Heart left ventricle (tissue), 16 donors: ENCODE measurements at regions not wholly inside any gene's neighbourhood (a gene's known extent, or its start where the extent isn't known, plus 50 kb on each side); places are given as distances from the start of the nearest gene placed in this dataset.

Source experiments
- ATAC-seq, 4 donors: fragments of 200-7000 bp; cut with Tn5 transposase; one replicate each; pipeline ENCODE4 v1.9.1; 2020 to 2022; ENCODE audit warnings: moderate library complexity in 4 of 4, mild to moderate bottlenecking in 3 of 4, moderate number of reproducible peaks in 1 of 4
- DNase-seq, 5 donors: peaks; one replicate each; pipeline ENCODE4 v3.0.0-alpha.2; 2020
- H3K27ac ChIP-seq, 12 donors: fragments of 200-600 bp; sonication (generic) in 4 of 12; one replicate each; pipeline versions ENCODE4 v1.5.0 to v1.8.0; 2016 to 2022; ENCODE audit warnings: mild to moderate bottlenecking in 2 of 12
- H3K27me3 ChIP-seq, 9 donors: fragments of 200-600 bp; sonication (generic) in 2 of 9; one replicate each; pipeline versions ENCODE4 v1.5.1 to v1.8.0; 2016 to 2022; ENCODE audit warnings: mild to moderate bottlenecking in 3 of 9
- H3K36me3 ChIP-seq, 9 donors: fragments of 200-600 bp; sonication (generic) in 2 of 9; one replicate each; pipeline versions ENCODE4 v1.5.0 to v1.8.0; 2018 to 2022; ENCODE audit warnings: mild to moderate bottlenecking in 2 of 9
- H3K4me1 ChIP-seq, 12 donors: fragments of 200-600 bp; sonication (generic) in 4 of 12; one replicate each; pipeline versions ENCODE4 v1.5.0 to v1.8.0; 2016 to 2022; ENCODE audit warnings: mild to moderate bottlenecking in 3 of 12
- H3K4me3 ChIP-seq, 12 donors: fragments of 200-600 bp; sonication (generic) in 4 of 12; one replicate each; pipeline versions ENCODE4 v1.5.0 to v1.8.0; 2017 to 2022; ENCODE audit warnings: mild to moderate bottlenecking in 9 of 12, moderate library complexity in 4 of 12
- H3K9me3 ChIP-seq, 12 donors: fragments of 200-600 bp; sonication (generic) in 4 of 12; one replicate each; pipeline versions ENCODE4 v1.5.0 to v1.8.0; 2016 to 2022; ENCODE audit warnings: mild to moderate bottlenecking in 1 of 12
- CTCF ChIP-seq, 12 donors: fragments of 200-600 bp; sonication (generic) in 4 of 12; IDR thresholded peaks; one replicate each; pipeline versions ENCODE4 v1.5.0 to v1.8.0; 2018 to 2022; ENCODE audit warnings: antibody characterized with exemption in 12 of 12, mild to moderate bottlenecking in 5 of 12
- POLR2A ChIP-seq, 2 donors: fragments of 450-650 bp; IDR thresholded peaks; one replicate each; pipeline ENCODE4 v1.6.1; 2017; ENCODE audit warnings: antibody characterized with exemption in 2 of 2, mild to moderate bottlenecking in 2 of 2, moderate library complexity in 2 of 2
- WGBS, 4 donors: extraction: QIAGEN DNeasy Blood & Tissue Kit in 2 of 4; methylation state at CpG; one replicate each; pipeline versions ENCODE4 v1.1.5 to v1.1.7; 2013 to 2018; 5-methylcytosine and 5-hydroxymethylcytosine counted together
- intact Hi-C, 10 donors: fragments of 100-400 bp; cut with DNase I; formaldehyde crosslinking; loops; one replicate each; pipeline versions ENCODE4 v1.11.1 to v1.14.2; 2022
- donor health status: ischemic (EF 13 %, LVEDD 7.1; RV severe dilation, severe dysfunction).
- donor health status: healthy with polysubstance abuse.
- donor health status: DM: no; HTN: yes; CAD: no.
- donor health status: DM: no; HTN: no; CAD: no.
- donor health status: ischemic (EF 25% LVEDD 6.9; RV normal size, moderate dysfunction).
- donor health status: ischemic (EF 25% LVEDD 5.7; RV mildly dilated, moderate dysfunction).
- donor health status: healthy.
- donor health status: DM: yes; HTN: yes; CAD: no.
- donor health status: ischemic (EF 35%, LVEDD 5.7; RV mildly dilated, moderate dysfunction).
- donor health status: nonischemic (EF 11% LVEDD 7.7; RV severe dilation, severe dysfunction).
- donor health status: DM: yes; HTN: yes; CAD: no.
- donor health status: PGD.
- donor health status: ischemic (EF 29% LVEDD 5.4; RV normal size, mild dysfunction).
- donor health status: nonischemic (EF 23%, LVEDD 6.1; RV moderate dilation, normal function).

DNA sequence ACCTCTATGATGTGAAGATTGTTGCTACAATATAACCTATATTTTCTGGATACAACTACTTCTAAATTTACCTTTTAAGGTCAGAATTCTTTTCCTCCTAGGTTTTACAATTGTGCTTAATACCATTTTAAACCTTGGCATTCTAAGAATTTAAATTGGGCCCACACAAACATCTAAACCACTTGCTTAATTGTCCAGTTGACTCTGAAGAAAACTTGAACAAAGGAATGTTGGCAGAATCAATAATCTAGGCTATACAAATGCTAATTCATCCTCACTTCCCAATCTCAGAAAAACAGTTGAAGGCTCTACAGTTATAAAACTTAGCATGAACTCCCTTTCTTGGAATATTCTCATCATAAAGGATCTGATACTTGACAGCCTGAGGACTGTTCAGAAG lies 84.3 kb downstream of the RPRM start:
- Histone ChIP-seq H3K4me1 (no peaks in the 10 kb centered on the region), H3K4me3 (no peak overlapping the region), H3K9me3 (peaks cover 0 to 7% (median 0%) of the 10 kb centered on the region in 12 donors), H3K27ac (no peak overlapping the region), H3K36me3 (no peaks in the 10 kb centered on the region), H3K27me3 (no peaks in the 10 kb centered on the region)
- ATAC-seq (no peak), DNase-seq (no peak)
- intact Hi-C loops: no loop called here
- TF ChIP-seq CTCF (IDR thresholded peaks at IDR 0.05) (no peak), POLR2A (IDR thresholded peaks at IDR 0.05) (no peak)

GRCh38 chr2:153393518-153393917 lies 85.0 kb downstream of the RPRM start:
- Histone ChIP-seq H3K4me1 (no peaks in the 10 kb centered on the region), H3K9me3 (peaks cover 0 to 7% (median 0%) of the 10 kb centered on the region in 12 donors), H3K27me3 (no peaks in the 10 kb centered on the region), H3K4me3 (no peak overlapping the region), H3K27ac (no peak overlapping the region), H3K36me3 (no peaks in the 10 kb centered on the region)
- ATAC-seq (no peak), DNase-seq (no peak)
- 46 to 71% (median 60%) methylated on average over 3 of the region's 3 CpGs for WGBS, 4 donors
- intact Hi-C loops: no loop called here
- TF ChIP-seq CTCF (IDR thresholded peaks at IDR 0.05): no peak
- no peak for TF ChIP-seq POLR2A (IDR thresholded peaks at IDR 0.05)

GRCh38 chr2:153391131-153391530 lies 87.4 kb downstream of the RPRM start:
- intact Hi-C loops: no loop called here
- H3K36me3 ChIP-seq: no peaks in the 10 kb centered on the region
- no peak for DNase-seq
- TF ChIP-seq POLR2A (IDR thresholded peaks at IDR 0.05) (no peak), CTCF (IDR thresholded peaks at IDR 0.05) (no peak)
- no peaks in the 10 kb centered on the region for H3K4me1 ChIP-seq
- no peaks in the 10 kb centered on the region for H3K27me3 ChIP-seq
- peaks cover 0 to 7% (median 0%) of the 10 kb centered on the region in 12 donors for H3K9me3 ChIP-seq
- 59 to 75% (median 62%) methylated on average over 5 of the region's 5 CpGs for WGBS, 4 donors
- no peak overlapping the region for H3K27ac ChIP-seq
- H3K4me3 ChIP-seq: no peak overlapping the region
- no peak for ATAC-seq

DNA sequence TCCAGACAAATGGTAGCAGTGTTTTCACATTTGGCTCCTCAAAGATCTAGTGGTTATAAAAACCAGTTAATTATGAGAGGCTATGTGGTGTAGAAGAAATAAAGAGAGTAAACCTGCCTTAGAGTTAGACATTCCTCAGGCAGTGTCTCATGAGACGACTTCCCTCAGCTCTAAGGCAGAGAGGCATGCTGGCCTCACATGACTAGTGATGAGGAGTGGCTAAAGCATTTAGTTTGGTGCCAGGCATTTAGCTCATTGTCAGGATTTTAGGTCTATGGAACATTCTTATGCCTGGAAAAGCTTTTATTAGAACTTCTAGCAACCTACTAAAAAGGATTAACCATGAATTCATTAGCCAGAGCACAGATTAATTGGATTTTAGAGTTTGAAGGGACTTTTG lies 90.3 kb downstream of the RPRM start:
- no peaks in the 10 kb centered on the region for H3K4me1 ChIP-seq
- H3K9me3 ChIP-seq: peaks cover 0 to 9% (median 0%) of the 10 kb centered on the region in 12 donors
- intact Hi-C loops: no loop called here
- H3K27me3 ChIP-seq: no peaks in the 10 kb centered on the region
- H3K36me3 ChIP-seq: no peaks in the 10 kb centered on the region
- WGBS, 4 donors: 26 to 49% (median 46%) methylated on average over 1 of the region's 1 CpG
- no peak overlapping the region for H3K4me3 ChIP-seq
- TF ChIP-seq POLR2A (IDR thresholded peaks at IDR 0.05): no peak
- no peak for TF ChIP-seq CTCF (IDR thresholded peaks at IDR 0.05)
- ATAC-seq (no peak), DNase-seq (no peak)
- no peak overlapping the region for H3K27ac ChIP-seq
